NCI-H2029 treated with DMSO at 0.1 percent for 48 hours (cell line): ENCODE measurements at regions not wholly inside any gene's neighbourhood (a gene's known extent, or its start where the extent isn't known, plus 50 kb on each side); places are given as distances from the start of the nearest gene placed in this dataset.
"Not testable (repeated sequence)": the region's sequence is repeated elsewhere in the genome, so short reads cannot be mapped to it uniquely, and the experiment has no call there.

ENCODE experiments used
- DNase-seq: peaks from one replicate; lab custom pipeline; 2025; lab: John Stamatoyannopoulos, UW

GRCh38 chr18:27579364-27579763 lies 394.3 kb upstream of the CHST9 start:
- DNase-seq: no peak

GRCh38 chr18:27577752-27578151 lies 392.6 kb upstream of the CHST9 start:
- DNase-seq: no peak

GRCh38 chr18:27577265-27577664 lies 392.2 kb upstream of the CHST9 start:
- no peak for DNase-seq

GRCh38 chr18:27567434-27567833 lies 382.3 kb upstream of the CHST9 start:
- DNase-seq: no peak

- no peak for DNase-seq
Observed at GRCh38 chr18:27564066-27564465, 379.0 kb upstream of the CHST9 start.

GRCh38 chr18:27558388-27559155 lies 373.5 kb upstream of the CHST9 start:
- DNase-seq: no peak

- no peak for DNase-seq
Observed at GRCh38 chr18:27556741-27557140, 371.6 kb upstream of the CHST9 start.

GRCh38 chr18:27549335-27550039 lies 364.4 kb upstream of the CHST9 start:
- DNase-seq: no peak

- DNase-seq: no peak
Observed at GRCh38 chr18:27546991-27547390, 361.9 kb upstream of the CHST9 start.

- DNase-seq: no peak
Observed at GRCh38 chr18:27544206-27544605, 359.1 kb upstream of the CHST9 start.

GRCh38 chr18:27541293-27541692 lies 356.2 kb upstream of the CHST9 start:
- DNase-seq: no peak

- DNase-seq: no peak
Observed at GRCh38 chr18:27540111-27540510, 355.0 kb upstream of the CHST9 start.

- no peak for DNase-seq
Observed at GRCh38 chr18:27528925-27529521, 343.9 kb upstream of the CHST9 start.

GRCh38 chr18:27527856-27528255 lies 342.7 kb upstream of the CHST9 start:
- no peak for DNase-seq

GRCh38 chr18:27520401-27520800 lies 335.3 kb upstream of the CHST9 start:
- DNase-seq: no peak

GRCh38 chr18:27510036-27510633 lies 325.0 kb upstream of the CHST9 start:
- not testable (repeated sequence) for DNase-seq

- no peak for DNase-seq
Observed at GRCh38 chr18:27501671-27502070, 316.6 kb upstream of the CHST9 start.

GRCh38 chr18:27500531-27500930 lies 315.4 kb upstream of the CHST9 start:
- DNase-seq: no peak

- no peak for DNase-seq
Observed at GRCh38 chr18:27497246-27497645, 312.1 kb upstream of the CHST9 start.

GRCh38 chr18:27493182-27493581 lies 308.1 kb upstream of the CHST9 start:
- no peak for DNase-seq

- no peak for DNase-seq
Observed at GRCh38 chr18:27491772-27492171, 306.7 kb upstream of the CHST9 start.

GRCh38 chr18:27483276-27483675 lies 298.2 kb upstream of the CHST9 start:
- no peak for DNase-seq

- no peak for DNase-seq
Observed at GRCh38 chr18:27478459-27478858, 293.4 kb upstream of the CHST9 start.
